Activated naive CD4-positive, alpha-beta T cell (primary cell): ENCODE measurements at regions not wholly inside any gene's neighbourhood (a gene's known extent, or its start where the extent isn't known, plus 50 kb on each side); places are given as distances from the start of the nearest gene placed in this dataset.
"Not testable (repeated sequence)": the region's sequence is repeated elsewhere in the genome, so short reads cannot be mapped to it uniquely, and the experiment has no call there.

Source experiments
- DNase-seq, 4 experiments: peaks; one replicate each; lab custom pipeline; 2025; lab: John Stamatoyannopoulos, UW

DNA sequence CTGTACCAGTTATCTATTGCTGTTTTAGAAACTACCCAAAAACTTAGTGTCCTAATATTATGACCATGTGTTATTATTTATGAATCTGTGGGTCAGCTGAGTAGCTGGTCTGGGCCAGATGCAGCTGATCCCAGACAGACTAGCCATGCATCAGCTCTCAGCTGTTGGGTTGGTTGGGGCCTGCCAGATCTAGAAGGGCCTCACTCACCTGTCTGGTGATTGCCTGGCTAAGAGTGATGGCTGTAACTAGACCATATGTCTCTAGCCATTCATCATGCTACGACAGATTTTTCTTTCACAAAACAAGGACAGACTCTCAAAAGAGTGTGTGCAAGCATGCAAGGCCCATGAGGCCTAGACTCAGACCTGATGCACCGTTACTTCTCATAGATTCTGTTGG, 403.2 kb downstream of the SAMD5 start:
- no peak for DNase-seq

DNA sequence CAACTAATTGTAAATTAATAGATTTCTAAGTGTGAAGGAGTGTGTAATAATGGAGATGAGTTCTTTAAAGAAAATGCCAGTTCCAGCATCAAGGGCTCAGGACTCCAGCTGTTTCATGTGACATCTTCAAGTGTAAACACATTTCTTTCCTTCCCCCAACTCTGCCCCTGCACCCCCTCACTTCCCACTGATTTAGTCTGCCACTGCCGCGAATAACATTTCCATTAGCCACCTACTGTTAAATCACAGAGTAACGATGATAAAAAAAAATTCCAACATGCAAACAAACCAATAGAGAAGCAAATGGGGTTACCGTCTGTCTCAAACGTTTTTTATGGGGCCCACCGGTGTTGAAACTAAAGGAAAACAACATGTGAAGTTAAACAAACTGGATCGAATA, 414.3 kb downstream of the SAMD5 start:
- no peak for DNase-seq

GRCh38 chr6:147924598-147924997, 416.1 kb downstream of the SAMD5 start:
- DNase-seq, result no peak

DNA sequence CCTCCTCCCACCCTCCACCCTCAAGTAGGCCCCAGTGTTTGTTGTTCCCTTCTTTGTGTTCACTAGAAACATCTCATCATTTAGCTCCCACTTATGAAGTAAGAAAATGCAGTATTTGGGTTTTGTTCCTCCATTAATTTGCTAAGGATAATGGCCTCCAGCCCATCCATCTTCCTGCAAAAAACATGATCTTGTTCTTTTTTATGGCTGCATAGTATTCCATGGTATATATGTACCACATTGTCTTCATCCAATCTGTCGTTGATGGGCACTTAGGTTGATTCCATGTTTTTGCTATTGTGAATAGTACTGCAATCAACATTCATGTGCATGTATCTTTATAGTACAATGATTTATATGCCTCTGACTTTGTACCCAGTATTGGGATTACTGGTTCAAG, 416.8 kb upstream of the SASH1 start:
- DNase-seq, result no peak

GRCh38 chr6:147930745-147931144, 411.9 kb upstream of the SASH1 start:
- DNase-seq, result no peak

DNA sequence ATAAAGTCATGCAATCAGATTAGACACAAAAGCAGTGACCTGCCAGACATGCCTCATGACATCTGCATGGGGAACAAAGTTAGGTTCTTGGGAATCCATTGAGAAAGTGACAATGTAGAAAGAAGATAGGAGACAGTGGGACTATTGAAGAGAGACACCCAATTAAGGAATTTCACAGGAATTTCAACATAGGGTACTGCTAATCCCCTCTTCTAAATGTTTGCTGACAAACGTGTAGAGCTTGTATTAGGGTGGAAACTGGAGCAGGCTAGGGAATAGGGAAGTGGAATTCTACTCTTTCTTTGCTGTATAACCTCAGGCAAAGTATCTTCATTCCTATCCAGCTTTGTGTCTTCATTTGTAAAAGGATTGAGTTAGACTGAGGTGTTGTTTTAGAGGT, 409.4 kb upstream of the SASH1 start:
- DNase-seq, result no peak

GRCh38 chr6:147935656-147936055, 407.0 kb upstream of the SASH1 start:
- no peak for DNase-seq

- no peak for DNase-seq
Measured at GRCh38 chr6:147936703-147937470, 405.8 kb upstream of the SASH1 start.

GRCh38 chr6:147941143-147941542, 401.5 kb upstream of the SASH1 start:
- no peak for DNase-seq

DNA sequence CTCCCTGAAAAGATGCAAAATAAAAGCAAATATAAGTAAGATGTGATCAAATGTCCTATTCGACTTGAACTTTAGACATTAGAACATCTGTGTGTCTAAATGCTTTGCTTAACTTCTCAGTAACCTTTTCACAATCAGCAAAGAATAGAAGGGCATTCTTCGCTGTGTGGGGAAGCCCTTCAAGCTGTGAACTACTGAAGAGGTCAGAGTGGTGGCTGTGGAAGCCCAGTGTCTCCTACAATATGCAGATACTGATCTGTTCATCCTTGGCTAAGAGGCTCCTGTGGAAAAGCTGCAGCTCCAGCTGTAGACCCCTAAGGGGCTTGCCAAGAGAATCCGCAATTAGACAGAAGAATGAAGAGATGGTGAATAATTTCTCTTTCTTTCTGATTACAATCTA, 400.3 kb upstream of the SASH1 start:
- no peak for DNase-seq

DNA sequence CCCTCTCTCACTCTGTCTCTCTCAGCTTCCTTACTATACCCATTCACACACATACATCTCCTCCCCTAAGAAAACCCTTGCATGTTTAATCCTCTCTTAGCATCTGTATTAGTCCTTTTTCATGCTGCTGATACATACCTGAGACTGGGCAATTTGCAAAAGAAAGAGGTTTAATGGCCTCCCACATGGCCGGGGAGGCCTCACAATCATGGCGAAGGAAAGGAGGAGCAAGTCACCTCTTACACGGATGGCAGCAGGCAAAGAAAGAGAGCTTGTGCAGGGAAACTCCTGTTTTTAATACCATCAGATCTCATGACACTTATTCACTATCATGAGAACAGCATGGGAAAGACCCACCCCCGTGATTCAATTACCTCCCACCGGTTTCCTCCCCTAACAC, 398.5 kb upstream of the SASH1 start:
- no peak for DNase-seq

DNA sequence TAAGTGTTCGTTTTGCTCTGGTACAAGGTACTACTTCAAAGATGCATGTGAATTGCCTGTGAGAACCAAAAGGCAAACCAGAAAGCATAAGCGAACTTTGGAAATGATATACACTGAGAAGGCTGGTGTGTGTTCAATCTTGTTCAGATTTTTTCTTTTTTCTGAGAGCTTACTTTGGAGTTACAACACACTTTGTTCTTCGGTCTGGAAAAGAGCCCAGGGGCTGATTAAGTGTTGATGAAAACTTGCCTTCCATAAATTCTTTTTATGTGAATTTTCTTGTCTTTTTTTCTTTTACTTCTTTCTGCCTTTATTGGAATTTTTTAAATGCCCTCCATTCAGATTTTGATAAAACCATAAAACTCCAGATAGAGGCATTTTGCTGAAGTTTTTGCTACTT, 395.1 kb upstream of the SASH1 start:
- DNase-seq, result no peak

DNA sequence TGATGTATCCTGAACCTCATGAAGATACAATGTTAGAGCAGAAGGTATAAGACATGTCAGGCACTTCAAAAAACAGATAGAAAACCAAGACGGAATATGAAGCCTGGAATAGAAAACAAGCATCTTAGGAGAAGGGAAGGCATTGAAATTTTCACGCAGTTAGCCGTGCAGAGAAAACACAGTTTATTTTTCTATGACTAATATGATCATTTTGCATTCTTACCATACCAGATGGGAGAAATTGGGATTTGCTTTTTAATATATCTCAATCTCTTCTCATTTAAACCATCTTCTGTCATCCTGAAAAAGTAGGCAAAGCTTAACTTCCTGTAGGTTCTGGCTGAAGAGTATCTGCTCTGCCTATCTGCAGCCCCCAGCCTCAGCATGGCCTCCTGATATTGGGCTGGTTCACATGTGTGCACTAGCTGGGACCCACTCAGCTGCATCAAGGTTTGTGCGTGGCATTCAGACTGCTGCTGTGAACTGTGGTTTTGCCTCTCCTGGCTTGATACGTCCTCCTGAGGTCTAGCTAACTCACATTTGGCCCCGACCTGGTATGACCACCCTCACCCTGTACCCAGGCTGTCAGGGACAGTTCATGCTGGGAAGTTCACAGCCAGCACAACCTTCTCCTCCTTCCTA, 392.5 kb upstream of the SASH1 start:
- DNase-seq, result no peak

DNA sequence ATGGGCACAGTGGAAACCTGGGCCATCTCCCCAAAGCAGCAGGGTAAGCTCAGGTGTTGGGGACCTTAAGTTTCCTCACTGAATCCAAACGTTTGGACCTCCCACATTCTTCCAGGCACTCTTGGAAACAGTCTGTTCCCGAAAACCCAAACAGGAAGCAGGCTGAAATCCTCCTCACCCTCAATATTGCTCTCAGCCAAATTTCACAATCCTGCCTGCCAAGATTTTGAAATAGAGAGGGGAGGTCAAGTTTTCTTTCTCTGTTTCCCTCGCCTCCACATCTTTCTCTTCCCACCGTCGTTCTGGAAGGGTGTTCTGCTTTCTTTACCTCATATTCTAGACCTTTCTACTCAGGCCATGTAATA, 392.0 kb upstream of the SASH1 start:
- DNase-seq, result no peak

- no peak for DNase-seq
Measured at GRCh38 chr6:147951726-147952125, 390.9 kb upstream of the SASH1 start.

- DNase-seq, result no peak
Measured at GRCh38 chr6:147954938-147955337, 387.7 kb upstream of the SASH1 start.

- no peak for DNase-seq
Measured at GRCh38 chr6:147958683-147959082, 384.0 kb upstream of the SASH1 start.

DNA sequence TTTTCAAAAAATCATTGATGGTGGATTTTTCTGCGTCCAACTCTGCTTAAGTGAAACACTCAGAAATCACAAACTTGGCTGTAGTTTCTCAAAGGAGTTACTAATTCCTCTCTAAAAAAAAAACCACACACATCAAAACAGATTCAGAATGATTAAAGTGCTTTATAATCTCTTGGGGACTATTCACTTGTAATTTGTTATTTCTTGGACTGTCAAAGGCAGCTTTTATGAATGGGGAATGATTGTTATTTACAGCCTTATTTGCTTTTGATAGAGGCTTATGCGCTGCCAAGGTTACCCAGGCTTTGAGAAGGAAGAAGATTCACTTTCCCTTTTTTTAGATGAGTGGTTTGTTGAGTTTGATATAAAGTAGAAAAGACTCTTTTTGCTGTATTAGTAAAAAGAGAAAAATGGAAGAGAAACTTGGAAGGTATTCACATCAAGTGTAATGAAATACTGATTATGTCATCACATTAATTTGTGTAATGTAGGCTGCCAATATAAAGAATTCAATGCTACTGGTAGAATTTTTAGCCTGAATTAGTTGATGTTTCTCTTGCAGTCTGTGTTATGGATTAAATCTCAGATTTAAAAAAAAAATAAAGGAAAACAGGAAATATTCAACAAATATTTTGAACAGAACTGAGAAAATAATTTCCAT, 381.0 kb upstream of the SASH1 start:
- DNase-seq, result no peak

DNA sequence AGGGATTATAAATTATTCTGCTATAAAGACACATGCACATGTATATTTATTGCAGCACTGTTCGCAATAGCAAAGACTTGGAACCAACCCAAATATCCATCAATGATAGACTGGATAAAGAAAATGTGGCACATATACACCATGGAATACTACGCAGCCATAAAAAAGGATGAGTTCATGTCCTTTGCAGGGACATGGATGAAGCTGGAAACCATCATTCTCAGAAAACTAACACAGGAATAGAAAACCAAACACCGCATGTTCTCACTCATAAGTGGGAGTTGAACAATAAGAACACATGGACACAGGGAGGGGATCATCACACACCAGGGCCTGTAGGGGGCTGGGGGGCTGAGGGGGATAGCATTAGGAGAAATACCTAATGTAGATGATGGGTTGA, 377.2 kb upstream of the SASH1 start:
- DNase-seq, result not testable (repeated sequence)

DNA sequence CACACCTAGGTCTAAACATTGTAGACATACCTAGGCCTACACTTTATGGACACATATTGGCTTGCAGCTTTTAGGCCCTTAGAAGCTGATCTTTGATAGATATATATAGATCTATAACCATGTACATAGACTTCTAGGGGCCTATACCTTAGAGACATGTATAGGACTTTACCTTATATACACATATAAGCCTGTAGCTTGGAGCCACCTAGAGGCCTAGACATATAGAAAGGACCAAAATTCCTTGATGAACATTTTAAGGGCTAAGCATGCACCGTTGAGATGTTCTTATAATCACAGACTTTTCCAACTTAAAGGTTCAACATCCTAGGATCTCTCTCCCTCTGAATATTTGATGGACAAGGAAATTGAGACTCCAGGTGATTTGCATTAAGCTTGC, 371.7 kb upstream of the SASH1 start:
- DNase-seq, result no peak

DNA sequence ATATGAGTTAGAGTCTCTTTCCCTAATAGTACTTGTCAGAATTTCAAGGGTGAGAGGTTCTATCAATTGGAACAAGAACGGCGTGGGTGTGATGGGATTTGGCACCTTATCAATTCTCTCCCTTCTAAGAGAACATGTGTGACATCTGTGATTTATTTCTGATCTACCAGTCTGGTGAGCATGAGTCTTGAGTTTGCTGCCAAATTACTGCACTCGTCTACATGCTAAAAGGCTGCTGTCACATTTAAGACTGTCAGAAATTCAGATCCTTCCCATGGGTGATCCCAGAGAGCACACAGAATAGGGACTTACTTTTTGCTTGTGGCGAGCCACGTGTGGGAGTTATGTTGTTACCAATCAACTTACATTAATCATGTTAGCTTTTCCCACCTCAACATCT, 370.2 kb upstream of the SASH1 start:
- no peak for DNase-seq

DNA sequence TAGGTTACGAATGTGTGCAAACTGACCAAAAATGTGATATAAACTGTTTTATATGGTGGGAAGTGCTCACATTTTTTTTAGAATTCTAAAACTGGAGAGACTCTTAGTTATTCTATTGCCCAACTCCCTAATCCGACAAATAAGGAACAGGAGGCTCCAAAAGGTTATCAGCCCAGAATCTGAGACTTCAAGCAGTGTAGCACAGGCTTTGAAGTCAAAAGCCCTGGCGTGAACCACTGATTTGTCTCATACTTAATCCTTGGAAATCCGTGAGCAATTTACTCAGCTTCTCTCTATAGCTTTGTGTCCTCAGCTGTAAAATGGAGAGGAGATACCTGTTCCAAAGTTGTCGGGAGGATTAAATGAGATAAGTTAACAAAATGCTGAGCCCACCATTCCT, 368.8 kb upstream of the SASH1 start:
- no peak for DNase-seq

- DNase-seq, result no peak
Measured at GRCh38 chr6:147974376-147974775, 368.3 kb upstream of the SASH1 start.
